HepG2 (cell line): ENCODE measurements at regions not wholly inside any gene's neighbourhood (a gene's known extent, or its start where the extent isn't known, plus 50 kb on each side); places are given as distances from the start of the nearest gene placed in this dataset.

Experiments
- ATAC-seq: fragments of 200-7000 bp; cut with Tn5 transposase; 3 replicates; pipeline ENCODE4 v1.9.1; 2020; ENCODE audit warnings: mild to moderate bottlenecking, moderate library complexity
- BruUV-seq: library from RNA; stranded (reverse); fragments of 400-500 nt; replicated peaks from 2 replicates; lab custom pipeline; 2021; lab: Mats Ljungman, UMichigan
- CTCF ChIA-PET: fragments of 300-600 bp; formaldehyde crosslinking; extraction: SDS; loops from one replicate; lab custom pipeline; 2021; ENCODE audit warnings: low total read pairs, inconsistent platforms, low intra/inter-chr PET ratio; lab: Yijun Ruan, JAX
- POLR2A ChIA-PET: fragments of 350-600 bp; sonication (Branson Sonifier 250); formaldehyde crosslinking; loops from one replicate; lab custom pipeline; 2020; ENCODE audit warnings: antibody characterized with exemption, inconsistent platforms; lab: Yijun Ruan, JAX
- DNase-seq: peaks from one replicate; pipeline ENCODE4 v3.0.0-alpha.2; 2015; ENCODE audit warnings: low spot score
- FAIRE-seq: peaks from 3 replicates; lab custom pipeline; 2011; peaks lifted over from hg19 to GRCh38; lab: Jason Lieb, UNC
- H2AFZ ChIP-seq: one replicate; pipeline ENCODE4 v1.6.1; 2011; ENCODE audit warnings: low read length, inconsistent platforms
- H3K27ac ChIP-seq: fragments of 300-600 bp; 3 replicates; pipeline ENCODE4 v1.8.0; 2011; ENCODE audit warnings: mixed run types, mild to moderate bottlenecking, mixed read lengths, low read length, inconsistent platforms; ENCODE audit not compliant: insufficient read depth; ENCODE audit errors: extremely low read length
- H3K27me3 ChIP-seq, 2 experiments: fragments of 200-600 bp in 1 of 2; 2 replicates in 1 of 2; 3 replicates in 1 of 2; pipeline versions ENCODE4 v1.6.0 to v1.8.0; 2011; ENCODE audit warnings: low read length in 2 of 2, mild to moderate bottlenecking in 2 of 2, moderate library complexity in 2 of 2, inconsistent platforms in 1 of 2; ENCODE audit not compliant: insufficient read depth in 2 of 2, control insufficient read depth in 1 of 2
- H3K36me3 ChIP-seq, 2 experiments: fragments of 200-600 bp in 1 of 2; replicated peaks in 1 of 2; 2 replicates in 1 of 2; 3 replicates in 1 of 2; pipeline versions ENCODE4 v1.5.1 to v1.8.0; 2011; ENCODE audit warnings: low read length in 2 of 2, inconsistent platforms in 1 of 2; ENCODE audit not compliant: insufficient read depth in 2 of 2, control insufficient read depth in 1 of 2
- H3K4me1 ChIP-seq: 2 replicates; pipeline ENCODE4 v1.5.1; 2012; ENCODE audit warnings: low read length, inconsistent platforms; ENCODE audit not compliant: insufficient read depth
- H3K4me2 ChIP-seq: 2 replicates; pipeline ENCODE4 v1.6.0; 2011; ENCODE audit warnings: low read depth, low read length, inconsistent platforms
- H3K4me3 ChIP-seq, 3 experiments: fragments of 200-600 bp in 1 of 3; sonication (generic), shearing (Covaris generic) in 1 of 3; replicated peaks in 1 of 3; 2 replicates each; pipeline ENCODE4 v1.5.1; 2011 to 2016; ENCODE audit warnings: low read length in 3 of 3, inconsistent platforms in 2 of 3, low read depth in 2 of 3, mild to moderate bottlenecking in 2 of 3, control low read depth in 1 of 3, mixed read lengths in 1 of 3; ENCODE audit not compliant: insufficient read depth in 1 of 3
- H3K79me2 ChIP-seq: one replicate; pipeline ENCODE4 v1.6.1; 2011; ENCODE audit warnings: low read length, inconsistent platforms; ENCODE audit not compliant: insufficient read depth
- H3K9ac ChIP-seq: 2 replicates; pipeline ENCODE4 v1.6.0; 2011; ENCODE audit warnings: mild to moderate bottlenecking, low read depth, low read length, inconsistent platforms; ENCODE audit not compliant: insufficient read depth
- H3K9me3 ChIP-seq: 2 replicates; pipeline ENCODE4 v1.5.1; 2012; ENCODE audit warnings: mild to moderate bottlenecking, low read length
- H4K20me1 ChIP-seq: 2 replicates; pipeline ENCODE4 v1.6.0; 2011; ENCODE audit warnings: inconsistent platforms, mild to moderate bottlenecking, low read length, moderate library complexity; ENCODE audit not compliant: insufficient read depth
- ETV5 ChIP-seq: IDR thresholded peaks from 2 replicates; pipeline ENCODE4 v1.6.1; 2018; ENCODE audit warnings: missing biosample characterization, missing genetic modification reagents, inconsistent platforms, borderline replicate concordance
- FOXA1 ChIP-seq, 2 experiments: fragments of 450-650 bp in 1 of 2; sonication (generic) in 1 of 2; formaldehyde crosslinking in 1 of 2; IDR thresholded peaks; 2 replicates each; pipeline versions ENCODE4 v1.4.0 to v1.6.1; 2016 to 2020; ENCODE audit warnings: missing genetic modification reagents in 1 of 2
- HNF4A ChIP-seq: sonication (generic); formaldehyde crosslinking; IDR thresholded peaks from 2 replicates; pipeline ENCODE4 v1.4.0; 2020; ENCODE audit warnings: missing genetic modification reagents
- JUND ChIP-seq: sonication (generic); formaldehyde crosslinking; IDR thresholded peaks from 2 replicates; pipeline ENCODE4 v1.8.0; 2022; ENCODE audit warnings: mild to moderate bottlenecking, missing genetic modification reagents
- KDM4B ChIP-seq: sonication (generic); formaldehyde crosslinking; IDR thresholded peaks from 2 replicates; pipeline ENCODE4 v1.4.0; 2020; ENCODE audit warnings: missing genetic modification reagents
- MBD4 ChIP-seq: IDR thresholded peaks from 2 replicates; pipeline ENCODE4 v1.6.1; 2012; ENCODE audit warnings: low read length, inconsistent platforms, borderline replicate concordance
- TBX2 ChIP-seq: sonication (generic); formaldehyde crosslinking; IDR thresholded peaks from 2 replicates; pipeline ENCODE4 v1.5.0; 2020; ENCODE audit warnings: missing genetic modification reagents, mild to moderate bottlenecking, borderline replicate concordance
- WIZ ChIP-seq: sonication (generic); formaldehyde crosslinking; IDR thresholded peaks from 2 replicates; pipeline ENCODE4 v1.5.1; 2020; ENCODE audit warnings: mild to moderate bottlenecking, missing genetic modification reagents
- ZFP36 ChIP-seq: fragments of 150-350 bp; IDR thresholded peaks from 2 replicates; pipeline ENCODE4 v1.6.1; 2018; ENCODE audit warnings: borderline replicate concordance, low read length, low read depth; ENCODE audit not compliant: partially characterized antibody
- ZKSCAN5 ChIP-seq: sonication (generic); formaldehyde crosslinking; IDR thresholded peaks from 2 replicates; pipeline ENCODE4 v1.5.1; 2020; ENCODE audit warnings: mild to moderate bottlenecking, missing genetic modification reagents
- ZNF234 ChIP-seq: sonication (generic); formaldehyde crosslinking; conservative IDR thresholded peaks from 2 replicates; pipeline ENCODE4 v1.5.1; 2020; ENCODE audit warnings: mild to moderate bottlenecking, missing genetic modification reagents
- ZNF446 ChIP-seq: sonication (generic); formaldehyde crosslinking; IDR thresholded peaks from 2 replicates; pipeline ENCODE4 v1.5.0; 2020; ENCODE audit warnings: mild to moderate bottlenecking, missing genetic modification reagents
- ZSCAN31 ChIP-seq: sonication (generic); formaldehyde crosslinking; IDR thresholded peaks from 2 replicates; pipeline ENCODE4 v1.5.0; 2020; ENCODE audit warnings: low read depth, mild to moderate bottlenecking, missing genetic modification reagents
- WGBS: methylation state at CpG from one replicate; pipeline ENCODE4 v1.1.6; 2017; ENCODE audit warnings: low lambda C conversion rate; 5-methylcytosine and 5-hydroxymethylcytosine counted together
- in situ Hi-C: cut with HindIII; loops from 2 replicates; pipeline ENCODE4 v1.10.0; 2017; ENCODE audit warnings: low pct_unique_long_range_greater_than_20kb; ENCODE audit not compliant: extremely low pct_ligation_motif_present
- intact Hi-C: fragments of 100-400 bp; cut with micrococcal nuclease; formaldehyde crosslinking; loops from one replicate; pipeline ENCODE4 v1.10.0; 2022; ENCODE audit not compliant: unreplicated experiment
- TF ChIP-seq, protein P1 (sequence below), 2 experiments: sonication (generic) in 1 of 2; formaldehyde crosslinking in 1 of 2; IDR thresholded peaks; 2 replicates each; pipeline versions ENCODE4 v1.4.0 to v1.6.1; 2016 to 2020; ENCODE audit warnings: borderline replicate concordance in 1 of 2, low read depth in 1 of 2, mild to moderate bottlenecking in 1 of 2, missing genetic modification reagents in 1 of 2
- TF ChIP-seq, protein P2 (sequence below): fragments of 450-650 bp; IDR thresholded peaks from 2 replicates; pipeline ENCODE4 v1.6.1; 2017
- TF ChIP-seq, protein P3 (sequence below): sonication (generic); formaldehyde crosslinking; IDR thresholded peaks from 2 replicates; pipeline ENCODE4 v1.5.1; 2020; ENCODE audit warnings: mild to moderate bottlenecking, missing genetic modification reagents

DNA sequence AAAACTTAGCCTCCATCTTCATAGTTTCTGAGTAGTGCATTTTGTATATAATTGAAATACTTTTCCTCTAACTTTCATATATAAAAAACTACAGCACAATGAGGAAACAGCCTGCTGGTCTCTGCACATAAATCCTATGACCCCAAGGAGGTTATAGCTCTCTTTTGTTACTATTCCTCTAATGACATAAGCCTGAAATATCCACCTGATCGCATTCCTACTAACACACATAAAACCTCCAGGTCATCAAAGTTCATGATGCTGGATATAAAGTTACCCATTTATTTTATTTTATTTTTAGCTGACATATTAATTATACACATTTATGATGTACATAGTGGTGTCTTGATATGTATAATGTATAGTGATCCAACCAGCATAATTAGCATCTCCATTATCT lies 1042.0 kb upstream of the B3GALT2 start:
- no peaks in the 10 kb centered on the region for H3K27me3 ChIP-seq
- FAIRE-seq (no peak), DNase-seq (no peak), ATAC-seq (no peak)
- CTCF ChIA-PET = no interaction called here
- H3K36me3 ChIP-seq = no peaks in the 10 kb centered on the region
- no peaks in the 10 kb centered on the region for H3K4me1 ChIP-seq
- no peak overlapping the region for H3K4me3 ChIP-seq
- no peak overlapping the region for H2AFZ ChIP-seq
- no peaks in the 10 kb centered on the region for H4K20me1 ChIP-seq
- H3K79me2 ChIP-seq = no peaks in the 10 kb centered on the region
- no peaks in the 10 kb centered on the region for H3K9me3 ChIP-seq
- no TSS peak for BruUV-seq
- H3K4me2 ChIP-seq = no peak overlapping the region
- 5% methylated on average over 1 of the region's 1 CpG for WGBS
- no peak overlapping the region for H3K27ac ChIP-seq
- POLR2A ChIA-PET = no interaction called here
- in situ Hi-C loops = no loop called here
- intact Hi-C loops = no loop called here
- no peak overlapping the region for H3K9ac ChIP-seq
- TF ChIP-seq ZKSCAN5 (CRISPR knock-in tag) = no peak
- TF ChIP-seq WIZ (CRISPR knock-in tag) = no peak
- TF ChIP-seq ZFP36 = no peak
- TF ChIP-seq, protein P1, sequence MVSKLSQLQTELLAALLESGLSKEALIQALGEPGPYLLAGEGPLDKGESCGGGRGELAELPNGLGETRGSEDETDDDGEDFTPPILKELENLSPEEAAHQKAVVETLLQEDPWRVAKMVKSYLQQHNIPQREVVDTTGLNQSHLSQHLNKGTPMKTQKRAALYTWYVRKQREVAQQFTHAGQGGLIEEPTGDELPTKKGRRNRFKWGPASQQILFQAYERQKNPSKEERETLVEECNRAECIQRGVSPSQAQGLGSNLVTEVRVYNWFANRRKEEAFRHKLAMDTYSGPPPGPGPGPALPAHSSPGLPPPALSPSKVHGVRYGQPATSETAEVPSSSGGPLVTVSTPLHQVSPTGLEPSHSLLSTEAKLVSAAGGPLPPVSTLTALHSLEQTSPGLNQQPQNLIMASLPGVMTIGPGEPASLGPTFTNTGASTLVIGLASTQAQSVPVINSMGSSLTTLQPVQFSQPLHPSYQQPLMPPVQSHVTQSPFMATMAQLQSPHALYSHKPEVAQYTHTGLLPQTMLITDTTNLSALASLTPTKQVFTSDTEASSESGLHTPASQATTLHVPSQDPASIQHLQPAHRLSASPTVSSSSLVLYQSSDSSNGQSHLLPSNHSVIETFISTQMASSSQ (IDR thresholded peaks at IDR 0.05; ENCODE audit: low read depth) = no peak
- TF ChIP-seq, protein P1 (CRISPR knock-in tag; IDR thresholded peaks at IDR 0.05; ENCODE audit: borderline replicate concordance) = no peak
- TF ChIP-seq ZSCAN31 (CRISPR knock-in tag) = no peak
- TF ChIP-seq ZNF446 (CRISPR knock-in tag) = no peak
- no peak for TF ChIP-seq MBD4
- TF ChIP-seq ZNF234 = no peak
- TF ChIP-seq HNF4A (CRISPR knock-in tag) = no peak
- TF ChIP-seq ETV5 (CRISPR knock-in tag) = no peak
- TF ChIP-seq FOXA1 (IDR thresholded peaks at IDR 0.05) = no peak
- TF ChIP-seq FOXA1 (CRISPR knock-in tag; IDR thresholded peaks at IDR 0.05) = no peak
- no peak for TF ChIP-seq JUND (CRISPR knock-in tag)
- no peak for TF ChIP-seq TBX2 (CRISPR knock-in tag)
- TF ChIP-seq, protein P2, sequence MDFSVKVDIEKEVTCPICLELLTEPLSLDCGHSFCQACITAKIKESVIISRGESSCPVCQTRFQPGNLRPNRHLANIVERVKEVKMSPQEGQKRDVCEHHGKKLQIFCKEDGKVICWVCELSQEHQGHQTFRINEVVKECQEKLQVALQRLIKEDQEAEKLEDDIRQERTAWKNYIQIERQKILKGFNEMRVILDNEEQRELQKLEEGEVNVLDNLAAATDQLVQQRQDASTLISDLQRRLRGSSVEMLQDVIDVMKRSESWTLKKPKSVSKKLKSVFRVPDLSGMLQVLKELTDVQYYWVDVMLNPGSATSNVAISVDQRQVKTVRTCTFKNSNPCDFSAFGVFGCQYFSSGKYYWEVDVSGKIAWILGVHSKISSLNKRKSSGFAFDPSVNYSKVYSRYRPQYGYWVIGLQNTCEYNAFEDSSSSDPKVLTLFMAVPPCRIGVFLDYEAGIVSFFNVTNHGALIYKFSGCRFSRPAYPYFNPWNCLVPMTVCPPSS = no peak
- no peak for TF ChIP-seq KDM4B (CRISPR knock-in tag)
- TF ChIP-seq, protein P3, sequence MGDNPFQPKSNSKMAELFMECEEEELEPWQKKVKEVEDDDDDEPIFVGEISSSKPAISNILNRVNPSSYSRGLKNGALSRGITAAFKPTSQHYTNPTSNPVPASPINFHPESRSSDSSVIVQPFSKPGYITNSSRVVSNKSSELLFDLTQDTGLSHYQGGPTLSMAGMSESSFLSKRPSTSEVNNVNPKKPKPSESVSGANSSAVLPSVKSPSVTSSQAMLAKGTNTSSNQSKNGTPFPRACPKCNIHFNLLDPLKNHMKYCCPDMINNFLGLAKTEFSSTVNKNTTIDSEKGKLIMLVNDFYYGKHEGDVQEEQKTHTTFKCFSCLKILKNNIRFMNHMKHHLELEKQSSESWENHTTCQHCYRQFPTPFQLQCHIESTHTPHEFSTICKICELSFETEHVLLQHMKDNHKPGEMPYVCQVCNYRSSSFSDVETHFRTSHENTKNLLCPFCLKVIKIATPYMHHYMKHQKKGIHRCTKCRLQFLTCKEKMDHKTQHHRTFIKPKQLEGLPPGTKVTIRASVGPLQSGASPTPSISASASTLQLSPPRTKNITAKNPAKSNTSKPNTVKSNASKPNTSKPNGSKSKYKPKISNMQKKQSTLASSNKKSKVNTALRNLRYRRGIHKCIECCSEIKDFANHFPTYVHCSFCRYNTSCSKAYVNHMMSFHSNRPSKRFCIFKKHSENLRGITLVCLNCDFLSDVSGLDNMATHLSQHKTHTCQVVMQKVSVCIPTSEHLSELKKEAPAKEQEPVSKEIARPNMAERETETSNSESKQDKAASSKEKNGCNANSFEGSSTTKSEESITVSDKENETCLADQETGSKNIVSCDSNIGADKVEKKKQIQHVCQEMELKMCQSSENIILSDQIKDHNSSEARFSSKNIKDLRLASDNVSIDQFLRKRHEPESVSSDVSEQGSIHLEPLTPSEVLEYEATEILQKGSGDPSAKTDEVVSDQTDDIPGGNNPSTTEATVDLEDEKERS = no peak
